ENCODE measurements at regions not wholly inside any gene's neighbourhood (a gene's known extent, or its start where the extent isn't known, plus 50 kb on each side); places are given as distances from the start of the nearest gene placed in this dataset.

GRCh38 chr2:6675791-6676190, 189.9 kb downstream of the CMPK2 start:
- Histone ChIP-seq H3K36me3 (ENCODE audit: control insufficient read depth, insufficient read depth, low read length) (no peaks in the 10 kb centered on the region), H3K4me1 (ENCODE audit: control insufficient read depth, insufficient read depth, low read length) (no peaks in the 10 kb centered on the region), H3K9me3 (ENCODE audit: control insufficient read depth, insufficient read depth, low read depth, low read length) (no peaks in the 10 kb centered on the region), H3K27me3 (ENCODE audit: control insufficient read depth, insufficient read depth, low read length) (no peaks in the 10 kb centered on the region), H3K27ac (ENCODE audit: low read length) (no peak overlapping the region), H3K4me3 (ENCODE audit: low read depth in 2 of 2, low read length in 2 of 2) (no peak overlapping the region)
- TF ChIP-seq SIN3A (IDR thresholded peaks at IDR 0.05; ENCODE audit: borderline replicate concordance, insufficient read depth, low read depth, low read length): no peak
- intact Hi-C loops (cut with micrococcal nuclease; ENCODE audit: unreplicated experiment) (no loop called here), in situ Hi-C loops (cut with HindIII; ENCODE audit: low pct_unique_long_range_greater_than_20kb, low sequenced_read_pairs) (no loop called here)
- ChIA-PET POLR2A (no interaction called here), CTCF (no interaction called here)
- DNase-seq (ENCODE audit: low read depth, low spot score) (no peak), ATAC-seq (no peak)
- BruUV-seq (replicated peaks): no TSS peak

GRCh38 chr2:6676241-6676640, 189.5 kb downstream of the CMPK2 start:
- no peak for DNase-seq (ENCODE audit: low read depth, low spot score)
- Histone ChIP-seq H3K9me3 (ENCODE audit: control insufficient read depth, insufficient read depth, low read depth, low read length) (no peaks in the 10 kb centered on the region), H3K36me3 (ENCODE audit: control insufficient read depth, insufficient read depth, low read length) (no peaks in the 10 kb centered on the region), H3K4me3 (ENCODE audit: low read depth in 2 of 2, low read length in 2 of 2) (no peak overlapping the region), H3K4me1 (ENCODE audit: control insufficient read depth, insufficient read depth, low read length) (no peaks in the 10 kb centered on the region), H3K27ac (ENCODE audit: low read length) (no peak overlapping the region), H3K27me3 (ENCODE audit: control insufficient read depth, insufficient read depth, low read length) (no peaks in the 10 kb centered on the region)
- in situ Hi-C loops (cut with HindIII; ENCODE audit: low pct_unique_long_range_greater_than_20kb, low sequenced_read_pairs): no loop called here
- intact Hi-C loops (cut with micrococcal nuclease; ENCODE audit: unreplicated experiment): no loop called here
- ATAC-seq: no peak
- ChIA-PET CTCF (no interaction called here), POLR2A (no interaction called here)
- no TSS peak for BruUV-seq (replicated peaks)
- TF ChIP-seq REST (IDR thresholded peaks at IDR 0.05; ENCODE audit: insufficient read depth in 1 of 2, low read depth in 2 of 2, low read length in 1 of 2) (no peak), POLR2AphosphoS5 (IDR thresholded peaks at IDR 0.05; ENCODE audit: low read depth, low read length) (no peak), SIN3A (IDR thresholded peaks at IDR 0.05; ENCODE audit: borderline replicate concordance, insufficient read depth, low read depth, low read length) (no peak), TCF7L2 (IDR thresholded peaks at IDR 0.05; ENCODE audit: low read depth, low read length) (no peak), CTCF (IDR thresholded peaks at IDR 0.05) (no peak)

GRCh38 chr2:6676776-6677175, 188.9 kb downstream of the CMPK2 start:
- Histone ChIP-seq H3K36me3 (ENCODE audit: control insufficient read depth, insufficient read depth, low read length) (no peaks in the 10 kb centered on the region), H3K27ac (ENCODE audit: low read length) (no peak overlapping the region), H3K4me3 (ENCODE audit: low read depth in 2 of 2, low read length in 2 of 2) (no peak overlapping the region), H3K9me3 (ENCODE audit: control insufficient read depth, insufficient read depth, low read depth, low read length) (no peaks in the 10 kb centered on the region), H3K27me3 (ENCODE audit: control insufficient read depth, insufficient read depth, low read length) (no peaks in the 10 kb centered on the region), H3K4me1 (ENCODE audit: control insufficient read depth, insufficient read depth, low read length) (no peaks in the 10 kb centered on the region)
- CTCF ChIA-PET: no interaction called here
- no TSS peak for BruUV-seq (replicated peaks)
- in situ Hi-C loops (cut with HindIII; ENCODE audit: low pct_unique_long_range_greater_than_20kb, low sequenced_read_pairs) (no loop called here), intact Hi-C loops (cut with micrococcal nuclease; ENCODE audit: unreplicated experiment) (no loop called here)
- DNase-seq (ENCODE audit: low read depth, low spot score) (no peak), ATAC-seq (no peak)
- POLR2A ChIA-PET: no interaction called here
- TF ChIP-seq SIN3A (IDR thresholded peaks at IDR 0.05; ENCODE audit: borderline replicate concordance, insufficient read depth, low read depth, low read length) (no peak), REST (IDR thresholded peaks at IDR 0.05; ENCODE audit: insufficient read depth in 1 of 2, low read depth in 2 of 2, low read length in 1 of 2) (no peak), TCF7L2 (IDR thresholded peaks at IDR 0.05; ENCODE audit: low read depth, low read length) (no peak)
